HG03139 (cell line): ENCODE measurements at regions not wholly inside any gene's neighbourhood (a gene's known extent, or its start where the extent isn't known, plus 50 kb on each side); places are given as distances from the start of the nearest gene placed in this dataset.
A peak's percentile ranks its signal among the peaks of the same experiment; 100 is the strongest.

ENCODE experiments used
- ATAC-seq: cut with Tn5 transposase; IDR thresholded peaks from one replicate; pipeline ENCODE4 v1.9.1; 2021; ENCODE audit not compliant: unreplicated experiment

DNA sequence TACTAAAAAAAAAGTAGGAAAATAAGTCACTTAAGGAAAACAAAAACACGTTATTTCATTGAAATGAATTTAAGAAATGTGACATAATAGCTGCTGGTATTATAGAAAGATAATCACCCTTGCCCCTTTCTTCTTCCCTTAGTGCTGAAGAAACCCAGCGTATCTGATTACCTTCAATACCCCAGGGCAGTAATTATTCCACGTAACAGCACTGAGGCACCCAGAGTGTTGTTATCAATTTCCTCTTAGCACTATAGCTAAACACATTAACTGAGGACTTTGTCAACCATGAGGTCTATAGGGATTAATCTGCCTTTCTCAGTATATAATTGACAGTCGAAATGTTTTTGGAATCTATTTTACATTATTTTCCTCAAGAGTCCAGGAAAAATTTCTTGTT, 180.0 kb upstream of the NXPH2 start:
- no peak for ATAC-seq

DNA sequence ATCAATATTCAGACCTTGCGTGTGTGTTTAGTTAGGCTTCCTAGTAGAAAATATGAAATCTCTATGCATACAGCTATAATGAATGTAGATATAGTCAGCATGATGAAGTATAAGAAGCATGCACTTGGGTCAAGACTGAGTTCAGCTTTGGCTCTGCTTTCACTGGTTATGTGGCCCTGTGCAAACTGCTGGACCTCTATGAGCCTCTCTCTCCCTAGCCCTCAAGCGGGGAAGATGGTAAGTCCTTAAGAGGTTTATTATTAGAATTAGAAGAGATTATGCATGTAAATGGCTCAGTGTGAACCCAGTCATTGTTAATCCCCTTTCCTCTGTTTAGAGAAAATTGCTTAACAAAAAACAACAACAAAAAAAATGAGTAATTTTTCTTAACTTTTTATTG, 178.8 kb upstream of the NXPH2 start:
- no peak for ATAC-seq

DNA sequence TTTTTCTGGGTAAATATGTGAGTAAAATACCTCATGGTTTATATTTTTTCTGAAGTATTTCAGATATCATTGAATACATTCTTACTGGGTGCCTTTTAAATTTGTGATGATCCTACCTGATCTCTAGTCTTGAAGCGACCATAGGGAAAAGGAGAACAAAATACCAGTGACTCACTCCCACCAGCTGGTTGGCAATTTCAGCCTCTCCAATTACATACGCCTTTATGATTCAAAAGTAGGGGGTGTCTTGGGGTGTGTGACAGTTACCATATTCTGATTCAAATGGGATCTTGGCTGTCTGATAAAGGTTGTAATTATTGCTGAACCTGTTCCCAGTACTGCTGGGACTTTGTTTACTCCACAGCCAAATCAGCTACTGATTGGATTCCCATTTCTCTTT, 175.9 kb upstream of the NXPH2 start:
- ATAC-seq = no peak

DNA sequence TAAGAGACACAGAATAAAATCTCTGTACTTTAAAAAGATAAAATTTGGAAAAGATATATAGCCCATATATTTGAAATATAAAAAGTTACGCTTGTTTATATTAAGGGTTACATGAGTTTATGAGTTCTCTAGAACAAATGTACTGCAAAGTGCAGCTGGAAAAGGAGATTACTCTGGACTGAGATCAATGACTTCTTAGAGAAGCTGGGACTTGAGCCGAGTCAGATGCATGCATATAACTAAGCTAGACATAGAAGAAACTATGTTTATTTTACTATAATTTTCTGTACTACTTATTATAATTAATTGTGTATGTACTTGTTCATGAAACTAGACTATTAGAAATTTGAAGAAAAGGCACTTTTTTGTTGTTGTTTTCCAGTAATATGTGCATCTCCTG, 170.3 kb upstream of the NXPH2 start:
- ATAC-seq = no peak

DNA sequence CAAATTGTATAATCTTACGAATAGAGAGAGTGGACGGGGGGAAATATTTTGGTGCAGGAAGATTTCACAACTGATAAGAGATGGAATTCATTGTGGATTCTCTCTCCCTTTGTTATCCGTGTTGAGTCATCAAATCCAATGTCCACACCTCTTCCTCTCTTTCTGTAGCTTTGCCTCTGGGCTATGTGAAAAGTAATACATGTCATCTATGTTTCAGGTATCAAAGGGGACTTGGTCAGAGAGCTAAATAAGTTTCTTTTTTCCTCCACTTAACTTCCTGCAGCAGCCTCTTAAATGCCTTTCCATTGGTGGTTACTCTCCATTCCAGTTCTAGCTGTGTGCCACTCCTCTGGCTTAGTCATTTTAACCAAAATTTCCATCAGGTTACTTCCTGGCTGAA, 169.3 kb upstream of the NXPH2 start:
- no peak for ATAC-seq

DNA sequence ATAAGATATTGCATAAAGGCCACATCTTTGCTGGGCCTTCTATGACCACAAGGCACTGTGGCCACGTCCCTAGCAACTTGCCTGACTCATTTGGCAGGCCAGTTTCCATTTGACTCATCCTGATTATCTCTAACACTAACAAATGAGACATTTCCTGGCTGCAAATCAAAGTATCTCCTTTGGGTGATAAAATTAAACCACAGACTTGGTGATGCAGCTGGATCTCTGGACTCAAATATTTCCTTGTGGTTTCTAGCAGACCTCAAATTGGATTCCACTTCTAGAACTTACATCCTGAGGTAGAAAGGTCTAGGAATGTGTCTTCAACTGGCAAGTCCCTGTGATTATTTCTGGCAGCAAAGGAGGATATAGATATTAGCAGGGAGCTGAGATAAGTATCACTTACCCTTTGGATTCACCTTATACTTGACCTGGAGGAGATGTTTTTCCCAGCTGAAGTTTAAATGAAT, 167.9 kb upstream of the NXPH2 start:
- peak; percentile 66 for ATAC-seq

DNA sequence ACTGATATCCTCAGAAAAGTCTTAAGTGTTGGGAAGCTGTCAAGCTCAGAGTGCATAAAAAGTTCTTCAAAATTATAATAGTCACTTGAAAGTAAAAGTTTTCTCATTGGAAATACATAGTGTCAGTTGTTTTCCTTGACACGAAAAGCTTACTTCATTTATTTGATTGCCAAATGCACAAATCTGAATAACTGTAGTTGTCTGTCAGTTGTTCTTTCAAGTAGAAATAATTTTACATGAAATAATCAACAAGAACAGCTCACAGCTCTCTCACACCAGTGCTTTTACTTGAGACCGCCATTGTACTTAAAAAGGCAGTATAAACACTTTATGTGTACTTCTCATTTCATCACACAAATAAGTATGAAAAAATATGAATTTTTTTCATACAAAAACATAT, 163.3 kb upstream of the NXPH2 start:
- no peak for ATAC-seq

DNA sequence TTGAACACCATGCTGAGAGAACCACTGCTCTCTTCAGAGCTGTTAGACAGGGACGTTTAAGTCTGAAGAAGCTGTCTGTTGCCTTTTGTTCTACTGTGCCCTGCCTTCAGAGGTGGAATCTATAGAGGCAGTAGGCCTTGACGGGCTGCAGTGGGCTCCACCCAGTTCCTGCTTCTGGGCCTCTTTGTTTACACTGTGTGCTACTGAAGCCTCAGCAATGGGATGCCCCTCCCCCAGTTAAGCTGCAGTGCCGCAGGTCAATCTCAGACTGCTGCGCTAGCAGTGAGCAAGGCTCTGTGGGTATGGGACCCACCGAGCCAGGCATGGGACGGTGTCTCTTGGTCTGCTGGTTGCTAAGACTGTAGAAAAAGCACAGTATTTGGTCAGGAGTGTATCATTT, 162.3 kb upstream of the NXPH2 start:
- no peak for ATAC-seq

DNA sequence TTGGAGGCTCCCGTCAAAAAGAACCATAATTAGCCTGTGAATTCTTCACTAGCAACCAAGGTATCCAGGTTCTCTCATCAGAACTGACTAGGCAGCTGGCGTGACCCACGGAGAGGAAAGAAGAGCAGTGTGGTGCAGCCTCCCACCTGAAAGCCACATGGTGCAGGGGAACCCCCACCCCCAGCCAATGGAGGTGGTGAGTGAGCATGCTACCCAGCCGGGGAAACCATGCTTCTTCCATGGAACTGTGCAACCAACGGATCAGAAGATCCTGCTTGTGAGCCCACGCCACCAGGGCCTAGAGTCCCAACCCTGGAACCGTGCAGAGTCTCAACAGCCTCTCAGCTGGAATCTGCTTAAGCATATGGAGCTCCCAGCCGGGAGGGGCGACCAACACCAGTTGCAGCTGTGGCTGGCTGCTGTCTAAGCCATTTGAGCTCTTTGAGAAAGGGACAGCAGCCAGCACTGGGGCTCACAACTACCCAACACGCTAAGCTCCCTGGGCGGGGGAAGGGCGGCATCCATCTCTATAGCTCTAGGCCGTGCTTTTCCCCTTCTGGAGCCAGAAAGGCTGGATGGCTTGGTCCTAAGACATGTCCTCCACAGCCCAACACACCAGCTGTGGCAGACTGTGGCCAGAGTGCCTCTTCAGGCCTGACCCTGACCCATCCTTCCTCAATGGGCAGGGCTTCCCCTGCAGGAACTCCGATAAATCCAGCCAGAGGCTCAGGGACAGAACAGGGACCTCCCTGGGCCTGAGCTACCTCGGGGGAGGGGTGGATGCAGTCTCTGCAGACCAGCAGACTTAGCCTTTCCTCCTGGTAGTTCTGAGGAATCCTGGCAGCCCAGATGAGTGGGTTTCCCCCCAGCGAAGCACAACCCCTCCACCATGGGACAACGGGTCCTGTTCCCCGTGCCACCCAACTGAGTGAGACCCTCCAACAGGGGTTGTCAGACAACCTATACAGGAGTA, 151.4 kb upstream of the NXPH2 start:
- no peak for ATAC-seq

DNA sequence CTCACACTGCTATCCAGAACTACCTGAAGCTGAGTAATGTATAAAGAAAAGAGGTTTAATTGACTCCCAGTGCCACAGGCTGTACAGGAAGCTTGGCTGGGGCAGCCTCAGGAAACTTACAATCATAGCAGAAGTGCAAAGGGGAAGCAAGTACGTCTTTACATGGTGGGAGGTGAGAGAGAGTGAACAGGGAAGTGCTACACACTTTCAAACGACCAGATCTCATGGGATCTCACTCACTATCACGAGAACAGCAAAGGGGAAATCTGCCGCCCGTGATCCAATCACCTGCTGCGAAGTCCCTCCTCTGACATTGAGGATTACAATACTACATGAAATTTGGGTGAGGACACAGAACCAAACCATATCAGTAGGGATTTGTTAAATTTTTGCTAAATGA, 150.4 kb upstream of the NXPH2 start:
- no peak for ATAC-seq

DNA sequence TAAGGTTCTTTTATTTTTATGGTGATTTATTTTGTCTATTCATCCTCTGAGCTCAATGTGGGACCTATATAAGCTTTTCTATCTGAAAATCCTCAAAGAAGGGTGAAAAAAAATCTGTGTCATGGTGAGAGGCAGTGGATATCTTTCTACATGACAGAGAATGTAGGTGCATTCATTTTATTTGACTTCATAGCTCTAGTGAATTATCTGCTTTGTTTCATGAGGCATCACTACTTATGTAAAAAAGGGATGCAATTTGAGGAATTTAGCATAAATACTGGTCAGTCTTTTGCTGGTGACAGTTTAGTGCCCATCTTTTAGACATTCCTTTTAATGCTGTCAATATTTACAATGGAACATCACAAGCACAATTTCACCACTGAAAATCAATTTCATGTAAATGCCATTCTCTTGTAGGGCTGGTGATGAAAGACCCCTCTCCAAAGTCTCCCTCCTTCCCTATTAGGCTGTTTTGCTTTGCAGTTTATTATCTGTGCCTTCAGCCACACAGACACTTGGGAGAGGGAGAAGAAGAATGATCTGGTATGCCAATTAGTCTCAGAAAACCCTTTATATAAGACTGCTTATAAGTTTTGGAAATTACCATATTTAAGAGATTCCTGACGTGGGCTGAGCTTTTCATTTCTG, 148.3 kb upstream of the NXPH2 start:
- no peak for ATAC-seq

DNA sequence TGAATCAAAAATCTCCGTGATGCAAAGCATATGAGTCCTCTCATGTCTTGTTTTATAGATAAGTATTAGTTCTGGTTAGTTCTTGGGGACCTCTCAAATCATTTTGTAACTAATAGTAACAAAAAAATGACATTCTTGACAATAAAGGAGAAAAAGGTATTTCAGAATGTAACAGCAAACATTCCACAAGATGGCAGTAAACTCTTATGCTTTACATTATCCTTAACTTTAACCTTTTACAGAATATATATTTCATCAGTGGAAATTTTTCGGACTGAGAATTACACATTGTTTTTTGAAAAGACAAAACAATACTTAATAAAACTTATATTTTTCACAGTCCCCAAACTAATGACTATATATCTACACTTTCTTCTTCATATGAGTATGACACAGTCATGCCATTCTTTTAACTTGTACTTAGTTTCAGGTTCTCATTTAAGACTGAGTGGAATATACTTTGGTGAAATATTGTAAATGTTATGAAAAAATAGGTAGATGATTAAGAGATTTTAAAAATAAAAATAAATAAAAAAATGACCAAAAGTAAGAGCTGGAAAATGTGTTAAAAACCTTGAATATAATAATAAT, 142.9 kb upstream of the NXPH2 start:
- ATAC-seq = no peak

DNA sequence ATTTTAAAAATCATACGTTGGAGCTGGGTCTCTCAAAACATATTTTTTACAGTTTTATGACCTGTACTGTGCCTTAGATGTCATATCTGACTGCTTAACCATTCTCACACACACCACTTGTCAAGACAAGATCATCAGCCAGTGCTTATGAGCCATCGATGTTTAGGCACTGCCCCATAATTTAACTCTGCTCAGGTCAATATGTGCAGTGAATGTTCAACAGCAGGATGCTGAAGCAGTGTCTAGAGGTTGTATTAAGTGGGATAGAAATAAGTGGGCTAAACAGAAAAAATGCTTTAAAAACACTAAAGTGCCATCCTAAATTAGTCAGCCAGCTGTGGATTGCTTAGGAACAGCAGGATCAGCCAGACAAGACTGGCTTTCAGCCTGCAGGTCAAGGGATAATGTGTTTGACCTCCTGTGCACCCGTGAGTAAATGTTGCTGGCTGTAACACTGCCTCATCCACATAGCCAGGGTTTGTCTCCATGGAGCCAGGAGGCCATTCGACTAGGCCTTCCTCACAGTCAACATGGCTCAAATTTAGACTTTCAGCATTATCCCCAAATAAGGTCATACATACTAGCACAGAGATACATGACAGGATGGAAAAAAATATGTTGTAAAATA, 139.0 kb upstream of the NXPH2 start:
- ATAC-seq = no peak

DNA sequence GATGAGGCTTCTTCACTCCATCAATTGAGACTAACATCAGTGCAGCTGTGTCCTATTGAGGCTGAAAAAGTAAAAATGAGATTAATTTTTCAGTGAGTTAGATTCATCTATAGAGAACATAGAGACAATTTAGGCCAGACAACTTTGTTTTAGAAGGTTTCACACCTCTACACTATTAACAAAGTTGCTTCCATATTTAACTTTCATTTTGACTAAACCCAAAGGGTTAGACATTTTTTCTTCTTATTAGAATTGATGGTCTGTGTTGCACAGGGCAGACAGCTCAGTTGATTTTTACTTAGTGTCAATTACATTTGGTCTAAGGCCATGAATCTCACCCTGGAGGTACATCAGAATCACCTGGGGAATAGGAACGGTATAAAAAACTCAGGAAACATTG, 130.2 kb upstream of the NXPH2 start:
- ATAC-seq = no peak

DNA sequence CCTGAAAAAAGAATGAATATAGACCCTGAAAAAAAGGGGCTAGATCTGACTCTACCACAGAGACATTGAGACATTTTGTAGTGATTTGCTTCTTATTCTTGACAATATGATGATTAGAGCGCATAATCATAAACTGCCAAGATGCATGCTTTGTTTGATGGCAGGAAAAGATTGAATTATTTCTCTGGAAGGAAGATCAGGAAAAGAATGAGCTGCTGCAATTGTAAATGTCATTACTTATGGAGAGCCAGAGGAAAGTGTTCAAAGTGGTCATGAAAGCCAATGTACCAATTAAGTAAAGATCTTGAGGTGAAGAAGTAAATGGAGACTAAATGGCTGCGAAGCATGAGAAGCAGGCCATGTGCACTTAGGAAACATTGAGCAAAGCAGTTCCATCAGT, 126.4 kb upstream of the NXPH2 start:
- no peak for ATAC-seq

DNA sequence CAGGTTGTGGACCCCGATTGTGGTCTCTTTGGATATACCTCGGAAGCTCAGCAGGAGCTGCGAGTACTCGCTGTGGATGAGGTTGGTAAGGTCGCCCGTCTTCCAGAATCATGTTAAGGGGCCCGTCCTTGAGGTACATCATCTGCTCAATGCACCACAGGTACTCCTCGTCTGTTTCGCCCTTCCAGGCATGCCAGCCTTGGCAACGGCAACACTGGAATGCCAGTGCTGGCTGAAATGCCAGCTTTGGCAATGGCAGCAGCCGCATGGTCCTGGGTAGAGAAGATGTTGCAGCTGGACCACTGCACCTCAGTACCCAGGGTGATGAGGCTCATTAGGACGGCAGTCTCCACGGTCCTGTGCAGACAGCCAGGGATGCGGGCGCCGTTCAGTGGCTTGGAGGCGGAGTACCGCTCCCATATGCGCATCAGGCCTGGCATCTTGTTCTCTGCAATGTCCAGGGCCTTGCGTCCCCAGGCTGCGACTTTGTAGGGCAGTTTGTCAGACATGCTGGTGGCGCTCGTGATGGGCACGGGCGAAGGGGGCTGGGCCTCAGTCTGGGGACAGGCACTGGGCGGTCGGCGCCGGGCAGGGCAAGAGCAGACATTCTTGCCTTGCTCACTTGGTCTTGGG, 122.2 kb upstream of the NXPH2 start:
- no peak for ATAC-seq

DNA sequence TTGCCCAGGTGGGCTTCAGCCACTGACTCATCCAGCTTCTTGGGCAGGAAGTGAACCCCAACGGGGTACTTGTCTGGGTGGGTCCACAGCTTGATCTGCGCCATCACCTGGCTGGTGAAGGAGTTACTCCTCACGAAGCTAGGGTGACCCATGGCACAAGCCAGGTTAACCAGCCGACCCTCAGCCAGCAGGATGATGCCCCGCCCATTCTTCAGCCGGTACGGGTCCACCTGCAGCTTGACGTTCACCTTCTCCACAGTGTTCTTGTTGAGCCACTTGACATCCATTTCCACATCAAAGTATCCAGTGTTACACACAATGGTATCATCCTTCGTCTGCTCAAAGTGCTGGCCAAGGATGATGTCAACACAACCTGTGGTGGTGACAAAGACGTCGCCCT, 121.3 kb upstream of the NXPH2 start:
- no peak for ATAC-seq

DNA sequence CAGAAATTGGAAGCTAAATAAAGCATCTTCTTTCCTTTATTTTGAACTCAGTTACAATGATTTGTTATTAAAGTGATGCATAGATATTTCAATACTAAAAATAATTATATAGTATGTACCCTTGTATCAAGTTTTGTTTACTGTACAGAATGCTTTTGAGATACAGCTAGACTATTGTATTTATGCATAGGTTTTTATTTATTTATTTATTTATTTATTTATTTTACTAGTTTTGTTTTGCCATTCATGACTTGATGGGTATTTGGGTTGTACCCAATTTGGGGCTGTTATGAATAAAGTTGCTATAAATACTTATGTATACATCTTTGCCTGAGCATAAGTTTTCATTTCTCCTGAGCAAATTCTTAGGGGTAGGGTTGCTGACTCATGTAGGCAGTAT, 118.7 kb upstream of the NXPH2 start:
- ATAC-seq = no peak

DNA sequence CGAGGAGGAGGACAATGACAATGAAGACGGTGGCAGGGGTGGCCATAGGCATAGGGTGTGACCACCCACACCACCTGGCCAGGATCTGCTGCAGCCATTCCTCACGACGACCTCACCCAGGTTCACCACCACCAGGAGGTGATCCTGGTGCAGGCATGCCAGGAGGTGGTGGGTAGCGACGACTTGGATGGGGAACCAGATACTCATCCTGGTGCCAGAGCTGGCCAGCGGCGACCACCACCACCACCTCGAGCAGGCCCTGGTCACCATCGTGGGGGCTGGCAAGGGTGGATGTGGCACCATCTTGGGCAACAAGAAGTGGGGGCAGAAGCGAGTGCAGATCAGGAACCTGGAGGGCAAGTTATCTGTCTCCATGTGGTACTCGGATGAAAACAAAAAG, 117.1 kb upstream of the NXPH2 start:
- no peak for ATAC-seq

DNA sequence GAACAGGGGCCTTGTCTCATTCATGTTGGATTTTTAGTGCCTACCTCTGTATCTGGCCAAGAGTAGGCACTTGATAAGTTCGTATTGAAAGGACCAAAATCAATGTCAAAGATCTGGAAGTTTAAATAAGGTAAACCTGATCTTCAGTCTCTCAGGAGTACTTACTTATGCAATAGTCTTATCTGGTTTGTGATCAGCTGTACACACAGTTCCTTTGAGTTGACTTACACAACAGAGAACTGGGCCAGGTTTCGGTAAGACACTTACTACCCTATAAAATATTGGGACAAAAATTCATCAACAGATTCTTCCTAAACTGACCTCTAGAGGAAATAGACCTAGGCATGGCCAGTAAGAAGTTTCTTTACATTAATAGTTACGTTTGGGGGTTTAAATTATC, 113.6 kb upstream of the NXPH2 start:
- no peak for ATAC-seq

DNA sequence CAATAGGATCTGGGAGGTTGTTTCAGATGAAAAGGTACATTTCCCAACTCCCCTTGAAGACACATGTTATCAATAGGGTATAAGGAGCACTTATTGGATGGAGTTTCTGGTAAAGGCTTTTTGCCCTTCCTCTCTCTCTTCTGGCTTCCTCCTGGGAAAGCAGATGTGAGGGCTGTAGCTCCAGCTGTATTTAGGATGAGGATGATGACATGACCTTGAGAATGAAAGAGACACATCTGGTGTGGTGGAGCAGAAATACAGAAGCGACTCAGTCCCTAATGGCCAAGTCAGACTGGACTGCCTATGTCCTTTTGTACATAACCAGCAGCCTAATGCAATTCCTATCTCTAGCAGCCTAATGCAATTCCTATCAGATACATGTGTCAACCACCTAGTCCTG, 100.9 kb upstream of the NXPH2 start:
- no peak for ATAC-seq
